Activated CD4-positive, alpha-beta T cell treated with anti-CD3 and anti-CD28 coated beads, Interleukin-2, amount 50 U/mL, for 48 hours (primary cell): ENCODE measurements at regions not wholly inside any gene's neighbourhood (a gene's known extent, or its start where the extent isn't known, plus 50 kb on each side); places are given as distances from the start of the nearest gene placed in this dataset.
"Not testable (repeated sequence)": the region's sequence is repeated elsewhere in the genome, so short reads cannot be mapped to it uniquely, and the experiment has no call there.

Experiments
- DNase-seq, 2 experiments: peaks; one replicate each; pipeline ENCODE4 v3.0.0-alpha.2; 2020

DNA sequence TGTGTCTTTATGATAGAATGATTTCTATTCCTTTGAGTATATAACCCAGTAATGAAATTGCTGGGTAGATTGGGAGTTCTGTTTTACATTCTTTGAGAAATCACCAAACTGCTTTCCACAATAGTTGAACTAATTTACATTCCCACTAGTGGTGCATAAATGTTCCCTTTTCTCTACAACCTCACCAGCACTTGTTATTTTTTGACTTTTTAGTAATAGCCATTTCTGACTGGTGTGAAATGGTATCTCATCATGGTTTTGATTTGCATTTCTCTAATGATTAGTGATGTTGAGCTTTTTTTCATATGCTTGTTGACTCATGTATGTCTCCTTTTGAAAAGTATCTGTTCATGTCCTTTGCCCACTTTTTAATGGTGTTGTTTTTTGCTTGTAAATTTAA is 296.0 kb upstream of the PIK3R1 start:
- DNase-seq, result not testable (repeated sequence)

DNA sequence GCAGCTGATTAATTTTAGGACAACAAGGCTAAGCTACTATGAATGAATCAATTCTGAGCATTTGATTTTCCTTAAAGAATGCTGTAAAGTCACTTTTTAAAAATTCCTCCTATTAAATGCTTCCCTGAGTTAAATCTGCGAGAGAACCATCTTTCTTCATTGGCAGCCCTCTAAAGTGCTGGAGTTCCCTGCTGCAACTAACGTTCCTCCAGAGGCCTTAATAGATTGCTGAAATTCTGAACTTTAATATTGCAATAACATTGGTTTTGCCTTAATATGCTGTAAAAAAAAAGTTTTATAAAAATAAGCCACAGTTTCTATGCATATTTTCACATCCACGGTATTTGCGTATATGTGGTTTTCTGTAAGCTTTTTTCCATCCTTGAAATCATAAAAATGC is 298.0 kb upstream of the PIK3R1 start:
- DNase-seq, result no peak

DNA sequence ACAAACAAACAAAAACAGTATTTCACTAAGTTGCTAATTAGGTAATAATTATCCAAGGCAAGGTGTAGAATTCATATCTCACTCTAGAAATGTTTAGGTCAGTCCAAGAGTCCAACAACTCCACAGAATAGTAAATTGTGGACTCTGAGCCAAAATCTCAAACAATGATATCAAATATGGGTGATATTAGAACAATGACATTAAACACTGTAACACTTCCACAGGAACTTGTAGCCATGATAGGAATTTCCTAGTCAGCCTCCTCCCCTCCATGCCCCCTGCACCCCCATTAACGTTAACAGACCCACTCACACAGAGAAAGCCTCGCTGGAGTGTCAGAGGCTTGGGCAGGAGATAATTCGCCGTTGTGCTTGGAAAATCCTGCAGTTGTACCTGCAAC is 305.0 kb upstream of the PIK3R1 start:
- DNase-seq, result no peak

DNA sequence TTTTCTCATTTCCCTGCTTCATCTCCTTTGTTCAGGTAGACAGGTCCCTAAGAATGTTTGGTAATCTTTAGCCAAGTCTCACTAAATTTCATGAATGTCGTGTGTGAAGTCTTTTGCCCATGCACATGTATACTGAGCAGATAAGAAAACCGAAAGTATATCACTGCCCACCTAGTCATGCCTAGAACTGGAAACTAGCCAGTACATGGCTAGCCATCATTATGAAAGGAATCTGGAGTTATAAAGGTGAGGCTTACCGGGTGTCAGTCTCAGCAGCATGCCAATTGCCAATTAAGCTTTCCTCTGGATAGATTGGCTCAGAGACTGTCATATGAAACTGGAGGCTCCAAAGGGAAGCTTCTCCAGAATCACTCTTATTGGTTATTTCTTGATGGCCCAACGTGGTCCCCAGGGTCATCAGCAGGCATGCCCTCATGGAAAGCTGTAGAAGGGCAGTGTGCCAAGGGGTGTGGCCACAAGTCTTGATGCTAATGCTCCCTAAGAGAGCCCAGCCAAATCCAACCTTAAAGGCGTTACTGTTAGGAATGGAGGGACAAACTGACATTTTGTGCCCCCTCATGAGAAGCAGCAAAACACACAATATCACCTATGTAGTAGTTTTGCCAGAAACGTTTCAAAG is 307.3 kb upstream of the PIK3R1 start:
- no peak for DNase-seq

GRCh38 chr5:67904366-67904765 is 311.2 kb upstream of the PIK3R1 start:
- DNase-seq, result no peak

DNA sequence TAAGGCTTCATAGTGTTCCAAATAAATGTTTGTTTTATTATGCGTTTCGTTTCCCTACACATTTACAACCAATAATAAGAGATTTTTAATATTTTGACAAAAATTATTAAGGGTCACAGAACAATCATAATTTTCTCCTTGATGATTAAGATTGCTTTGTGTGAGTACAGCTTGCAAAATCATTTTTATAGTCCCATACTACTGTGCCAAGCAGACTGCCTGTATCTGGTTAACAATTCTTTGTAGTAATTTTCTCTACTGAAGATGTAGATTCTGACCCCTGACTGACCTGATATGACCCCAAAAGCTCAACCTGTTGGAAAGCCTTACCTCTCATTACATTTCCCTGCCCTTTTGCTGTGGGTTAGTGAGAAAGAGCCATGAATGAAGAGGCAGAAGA is 311.9 kb upstream of the PIK3R1 start:
- no peak for DNase-seq

GRCh38 chr5:67903121-67903520 is 312.4 kb upstream of the PIK3R1 start:
- DNase-seq, result no peak

- DNase-seq, result no peak
These were observed 313.1 kb upstream of the PIK3R1 start for GRCh38 chr5:67902497-67902830.

DNA sequence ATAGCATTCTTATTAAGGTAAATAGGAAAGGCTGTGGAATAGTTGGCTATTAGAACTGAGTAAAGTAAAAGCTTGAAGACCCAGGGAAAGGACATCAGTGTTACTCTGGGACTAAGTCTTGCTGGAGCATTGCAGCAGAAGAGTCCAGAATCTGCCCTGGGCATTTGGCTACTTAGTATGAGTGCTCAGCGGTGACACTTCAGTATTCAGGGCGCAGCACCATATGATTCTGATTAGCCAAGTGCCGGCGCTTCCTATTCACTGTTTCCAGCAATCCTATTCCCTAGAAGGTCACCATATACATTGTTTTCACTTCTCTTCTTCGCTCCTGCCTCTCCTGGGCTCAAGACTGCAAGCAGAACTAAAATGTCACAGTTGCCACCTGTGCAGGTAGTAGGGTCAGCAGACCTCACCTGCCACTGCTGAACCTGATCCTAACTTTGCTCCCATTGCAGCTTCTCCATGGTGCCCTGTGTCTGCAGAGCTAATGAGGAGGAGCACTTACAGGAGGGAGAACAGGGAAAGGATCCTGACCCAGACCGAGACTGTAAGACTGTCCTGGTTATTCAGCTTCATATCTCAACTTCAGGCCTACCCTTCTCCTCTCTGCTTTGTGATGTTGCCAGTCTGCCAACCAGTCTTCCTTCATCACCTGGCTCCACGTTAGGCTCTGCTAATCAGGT is 313.6 kb upstream of the PIK3R1 start:
- DNase-seq, result no peak

DNA sequence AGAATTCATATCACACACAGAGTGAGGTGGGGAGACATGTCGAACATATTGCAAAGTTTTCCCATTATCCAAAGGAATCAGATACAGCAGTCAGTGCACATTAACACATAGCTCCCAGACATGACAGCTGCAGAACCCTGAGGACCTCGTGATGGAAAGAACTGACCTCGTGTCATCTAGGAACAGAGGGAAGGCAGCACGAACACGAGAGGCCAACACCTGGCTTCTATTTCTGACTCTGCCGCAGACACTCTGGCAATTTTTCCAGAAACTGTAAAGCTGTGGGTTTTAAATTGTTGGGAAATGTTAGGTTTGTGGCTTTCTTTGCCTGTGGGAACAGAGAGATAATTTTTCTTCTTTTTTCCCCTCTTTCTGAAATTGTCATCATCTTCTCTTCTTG is 315.0 kb upstream of the PIK3R1 start:
- no peak for DNase-seq

- no peak for DNase-seq
These were observed 317.6 kb upstream of the PIK3R1 start for GRCh38 chr5:67897980-67898379.

- no peak for DNase-seq
These were observed 318.1 kb upstream of the PIK3R1 start for GRCh38 chr5:67897431-67897830.

DNA sequence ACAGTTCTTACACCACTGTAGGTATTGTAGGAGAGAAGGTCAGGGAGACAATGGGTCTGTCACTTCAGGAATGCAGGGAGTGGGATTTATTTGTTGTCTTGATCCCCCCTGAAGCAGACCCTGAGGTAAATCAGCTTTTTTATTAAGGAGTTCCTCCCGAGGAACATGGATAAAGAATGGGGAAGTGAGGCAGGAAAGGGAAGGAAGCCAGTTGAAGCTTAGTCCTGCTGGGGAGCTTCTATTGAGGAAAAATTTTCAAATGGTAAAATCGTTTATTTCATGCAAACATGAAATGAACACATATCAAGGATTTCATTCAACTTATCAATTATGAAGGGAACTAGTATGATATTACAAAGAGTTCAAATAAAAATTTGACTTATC is 318.6 kb upstream of the PIK3R1 start:
- no peak for DNase-seq

DNA sequence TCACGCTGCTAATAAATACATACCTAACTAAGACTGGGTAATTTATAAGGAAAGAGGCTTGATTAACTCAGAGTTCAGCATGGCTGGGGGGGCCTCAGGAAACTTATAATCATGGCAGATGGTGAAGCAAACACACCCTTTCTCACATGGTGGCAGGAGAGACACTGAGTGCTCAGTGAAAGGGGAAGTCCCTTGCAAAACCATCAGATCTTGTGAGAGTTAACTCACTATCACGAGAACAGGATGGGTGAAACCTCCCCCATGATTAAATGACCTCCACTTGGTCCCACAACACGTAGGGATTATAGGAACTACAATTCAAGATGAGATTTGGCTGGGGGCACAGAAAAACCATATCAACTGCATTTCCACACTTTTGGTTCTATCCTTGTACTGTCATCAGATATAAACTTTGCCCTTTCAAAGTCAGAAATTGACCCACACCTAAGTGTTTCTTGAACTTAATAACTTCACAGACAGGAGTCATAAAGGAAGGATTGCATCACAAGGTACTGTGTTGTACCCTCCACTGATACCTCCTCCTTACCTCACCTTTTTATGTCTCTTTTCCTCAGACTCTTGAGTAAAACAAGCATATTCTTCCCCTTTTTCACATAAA is 319.1 kb upstream of the PIK3R1 start:
- no peak for DNase-seq

GRCh38 chr5:67889870-67890269 is 325.7 kb upstream of the PIK3R1 start:
- not testable (repeated sequence) for DNase-seq

GRCh38 chr5:67887748-67888161 is 327.8 kb upstream of the PIK3R1 start:
- no peak for DNase-seq

DNA sequence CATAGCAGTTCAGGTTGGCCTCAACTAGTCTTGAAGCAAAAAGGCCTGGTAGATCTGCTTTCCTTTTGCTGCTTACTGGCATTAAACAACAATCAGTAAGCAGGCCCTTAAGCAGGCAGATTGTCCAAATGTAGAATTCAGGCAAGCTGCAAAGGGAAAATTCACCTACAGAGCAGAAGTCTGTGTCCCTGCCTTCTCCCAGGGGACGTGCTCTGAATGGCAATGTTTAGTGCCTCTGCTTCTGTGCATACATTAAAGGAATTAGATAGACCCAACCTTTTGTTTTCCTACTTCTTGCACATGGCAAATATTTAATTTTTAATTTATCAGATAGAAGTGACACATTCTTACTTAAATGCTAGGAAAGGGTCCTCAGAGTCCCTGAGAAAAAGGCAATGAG is 328.8 kb upstream of the PIK3R1 start:
- no peak for DNase-seq

DNA sequence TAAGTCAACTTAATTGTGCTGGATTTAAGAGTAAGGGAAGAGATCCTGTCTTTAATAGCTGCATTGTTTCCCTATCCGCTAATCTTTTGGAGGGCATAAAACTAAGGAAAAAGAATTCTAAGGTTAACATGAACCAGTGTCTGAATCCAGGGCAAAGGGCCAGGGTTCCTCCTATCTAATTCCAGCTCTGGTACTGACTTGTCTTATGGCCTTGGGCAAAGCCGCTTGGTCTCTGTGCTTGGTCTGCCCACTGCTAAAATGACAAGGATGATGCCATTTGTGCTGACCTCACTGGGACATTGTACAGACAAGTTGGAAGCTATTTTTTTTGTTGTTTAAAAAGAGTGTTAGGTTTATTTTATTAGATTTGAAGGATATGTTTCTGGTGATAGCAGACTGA is 334.7 kb upstream of the PIK3R1 start:
- DNase-seq, result no peak

DNA sequence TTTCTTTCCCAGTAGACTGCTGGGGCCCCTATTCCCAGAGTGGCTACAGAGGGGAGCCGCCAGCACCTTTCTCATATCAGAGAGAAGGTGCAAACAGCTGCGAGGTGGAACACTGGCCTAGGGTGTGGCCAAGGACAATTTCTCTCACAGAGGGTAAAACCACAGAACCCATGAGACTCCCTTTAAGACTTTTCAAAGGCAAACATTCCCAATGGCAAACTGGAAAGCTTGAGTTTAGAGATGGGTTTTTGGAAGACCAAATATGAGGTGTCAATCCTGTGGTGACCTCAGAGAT is 335.1 kb upstream of the PIK3R1 start:
- DNase-seq, result no peak

DNA sequence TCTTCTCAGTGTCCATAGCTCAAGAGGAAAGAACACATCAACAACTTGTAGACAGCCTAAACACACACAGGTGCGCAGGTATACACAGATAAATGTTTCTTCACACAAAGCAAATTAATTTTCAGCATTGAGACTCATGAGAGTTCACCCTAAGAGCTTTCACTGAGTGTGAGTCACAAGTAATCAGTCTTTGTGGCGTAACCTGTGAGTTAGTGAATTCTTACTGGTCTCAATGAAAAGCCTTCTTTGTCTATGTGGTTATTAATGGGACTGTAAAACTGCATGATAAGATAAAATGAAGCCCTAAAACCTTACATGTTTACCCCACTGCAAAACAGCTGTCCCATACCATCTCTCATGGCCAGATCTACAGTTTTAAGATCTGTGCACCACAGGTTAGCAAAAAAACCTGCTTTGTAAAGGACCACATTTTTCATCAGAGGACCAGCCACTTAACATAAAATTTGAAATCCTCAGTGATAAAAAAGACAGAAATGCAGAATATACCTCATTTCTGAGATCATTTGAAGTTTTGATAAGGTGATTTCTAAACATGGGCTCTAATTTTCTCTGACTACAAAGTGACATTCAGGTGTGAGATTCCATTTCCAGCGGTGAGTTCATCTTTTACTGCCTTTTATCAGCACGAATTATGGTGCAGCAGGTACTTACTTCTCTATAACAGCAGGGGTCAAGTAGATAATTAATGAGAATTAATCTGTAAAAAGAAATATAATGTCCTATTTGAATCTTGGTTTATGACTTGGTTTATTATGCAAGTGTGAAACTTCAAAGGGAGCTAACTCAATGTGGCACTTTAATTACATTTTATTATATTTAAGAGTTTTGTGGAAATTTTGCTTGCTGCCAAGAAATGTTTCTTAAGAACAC is 335.7 kb upstream of the PIK3R1 start:
- no peak for DNase-seq

DNA sequence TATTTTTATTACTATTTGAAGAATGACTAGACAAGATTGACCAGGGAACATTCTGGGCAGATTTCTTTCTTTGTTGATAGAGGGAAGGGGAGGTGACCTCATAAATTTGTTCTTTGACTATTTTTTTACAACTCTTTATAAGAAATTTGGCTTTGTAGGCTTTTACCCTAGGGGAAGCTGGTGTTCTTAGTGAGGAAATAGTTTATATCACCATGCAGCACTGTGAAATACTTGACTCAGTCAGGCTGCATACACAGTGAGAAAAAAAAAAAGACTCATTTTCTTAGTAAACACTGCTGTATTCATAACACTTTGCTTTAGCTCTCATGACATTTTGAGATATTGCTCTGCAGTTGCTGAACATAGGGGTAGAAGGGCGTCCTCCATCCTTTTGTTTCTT is 336.6 kb upstream of the PIK3R1 start:
- DNase-seq, result no peak

DNA sequence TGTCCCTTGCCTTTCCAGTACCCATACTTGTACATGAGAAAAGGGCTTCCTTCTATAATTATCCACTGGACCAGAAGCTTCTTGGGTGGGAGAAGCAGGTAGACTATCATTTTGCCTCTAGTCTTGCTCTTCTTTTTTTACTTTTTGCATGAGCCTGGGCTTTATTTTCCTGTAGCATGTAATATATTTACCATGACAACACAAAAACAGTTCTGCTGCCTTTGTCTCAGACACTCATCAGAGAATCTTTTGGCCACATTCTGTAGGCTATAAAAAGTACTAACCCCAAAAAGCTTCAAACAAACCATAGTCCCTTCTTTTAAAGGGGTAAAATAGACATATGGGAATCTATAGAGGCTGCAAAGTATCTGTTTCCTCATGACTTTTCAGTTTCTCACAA is 339.2 kb upstream of the PIK3R1 start:
- DNase-seq, result no peak

GRCh38 chr5:67875601-67876000 is 340.0 kb upstream of the PIK3R1 start:
- DNase-seq, result no peak

GRCh38 chr5:67873935-67874334 is 341.6 kb upstream of the PIK3R1 start:
- DNase-seq, result no peak
